GM12878 (cell line): ENCODE measurements at regions not wholly inside any gene's neighbourhood (a gene's known extent, or its start where the extent isn't known, plus 50 kb on each side); places are given as distances from the start of the nearest gene placed in this dataset.

Experiments
- ATAC-seq: fragments of 200-7000 bp; cut with Tn5 transposase; 3 replicates; pipeline ENCODE4 v1.9.1; 2020; ENCODE audit warnings: mild to moderate bottlenecking, moderate library complexity
- BruUV-seq: library from RNA; stranded (reverse); fragments of 400-500 nt; replicated peaks from 2 replicates; lab custom pipeline; 2021; lab: Mats Ljungman, UMichigan
- CTCF ChIA-PET: fragments of 300-600 bp; sonication (Branson Sonifier 250); formaldehyde crosslinking; extraction: SDS; loops from one replicate; lab custom pipeline; 2021; ENCODE audit warnings: inconsistent platforms; lab: Yijun Ruan, JAX
- POLR2A ChIA-PET: fragments of 350-600 bp; formaldehyde crosslinking; extraction: SDS; loops from one replicate; lab custom pipeline; 2021; ENCODE audit warnings: inconsistent platforms; lab: Charles Lee
- RAD21 ChIA-PET: fragments of 300-600 bp; sonication (Branson Sonifier 250); formaldehyde crosslinking; loops from one replicate; lab custom pipeline; 2023; ENCODE audit warnings: antibody characterized with exemption; ENCODE audit not compliant: unreplicated experiment; lab: Charles Lee
- SMC1A ChIA-PET: fragments of 300-600 bp; sonication (Branson Sonifier 250); formaldehyde crosslinking; loops from one replicate; lab custom pipeline; 2023; ENCODE audit not compliant: unreplicated experiment, uncharacterized antibody; lab: Charles Lee
- DNase-seq: peaks from one replicate; pipeline ENCODE4 v3.0.0-alpha.2; 2011; ENCODE audit warnings: low read depth, low spot score
- FAIRE-seq: peaks from 3 replicates; lab custom pipeline; 2011; peaks lifted over from hg19 to GRCh38; lab: Jason Lieb, UNC
- H2AFZ ChIP-seq: 2 replicates; pipeline ENCODE4 v1.6.0; 2011; ENCODE audit warnings: low read depth, low read length, control low read depth; ENCODE audit not compliant: control insufficient read depth
- H3K27ac ChIP-seq: 2 replicates; pipeline ENCODE4 v1.5.1; 2011; ENCODE audit warnings: control low read depth; ENCODE audit not compliant: control insufficient read depth, insufficient read depth
- H3K27me3 ChIP-seq, 2 experiments: replicated peaks in 1 of 2; 2 replicates each; pipeline versions ENCODE4 v1.6.0 to v1.6.1; 2011; ENCODE audit warnings: low read length in 1 of 2; ENCODE audit not compliant: control insufficient read depth in 2 of 2, insufficient read depth in 2 of 2
- H3K36me3 ChIP-seq, 2 experiments: 2 replicates each; pipeline ENCODE4 v1.5.1; 2011; ENCODE audit warnings: low read length in 1 of 2; ENCODE audit not compliant: control insufficient read depth in 2 of 2, insufficient read depth in 2 of 2
- H3K4me1 ChIP-seq: 2 replicates; pipeline ENCODE4 v1.6.1; 2011; ENCODE audit warnings: mild to moderate bottlenecking, low read length, moderate library complexity, mixed read lengths; ENCODE audit not compliant: control insufficient read depth, insufficient read depth
- H3K4me2 ChIP-seq: 2 replicates; pipeline ENCODE4 v1.6.0; 2011; ENCODE audit warnings: control low read depth; ENCODE audit not compliant: control insufficient read depth, insufficient read depth
- H3K4me3 ChIP-seq: fragments of 200-600 bp; sonication (generic); 2 replicates; pipeline ENCODE4 v1.5.1; 2016
- H3K79me2 ChIP-seq: 2 replicates; pipeline ENCODE4 v1.6.0; 2011; ENCODE audit warnings: low read length; ENCODE audit not compliant: control insufficient read depth, insufficient read depth
- H3K9ac ChIP-seq: 2 replicates; pipeline ENCODE4 v1.8.0; 2011; ENCODE audit warnings: low read length, control low read depth, mixed read lengths; ENCODE audit not compliant: control insufficient read depth, insufficient read depth
- H3K9me3 ChIP-seq: replicated peaks from 3 replicates; pipeline ENCODE4 v1.5.1; 2011; ENCODE audit warnings: mild to moderate bottlenecking, low read length; ENCODE audit not compliant: control insufficient read depth, insufficient read depth
- H4K20me1 ChIP-seq: 2 replicates; pipeline ENCODE4 v1.6.0; 2011; ENCODE audit not compliant: control insufficient read depth, insufficient read depth
- BACH1 ChIP-seq: fragments of 450-650 bp; IDR thresholded peaks from 2 replicates; pipeline ENCODE4 v1.6.1; 2017; ENCODE audit warnings: mild to moderate bottlenecking, borderline replicate concordance
- BHLHE40 ChIP-seq, 2 experiments: fragments of 450-650 bp in 1 of 2; IDR thresholded peaks; 2 replicates each; pipeline ENCODE4 v1.6.1; 2011 to 2017; ENCODE audit warnings: low read depth in 2 of 2, borderline replicate concordance in 1 of 2, improper control_type of control experiment in 1 of 2, low read length in 1 of 2, mild to moderate bottlenecking in 1 of 2
- CHD1 ChIP-seq: IDR thresholded peaks from 2 replicates; pipeline ENCODE4 v1.6.1; 2012; ENCODE audit warnings: low read depth, low read length, improper control_type of control experiment
- HDAC6 ChIP-seq: fragments of 200-600 bp; sonication (generic); IDR thresholded peaks from one replicate; pipeline ENCODE4 v1.8.0; 2017; ENCODE audit warnings: antibody characterized with exemption; ENCODE audit not compliant: unreplicated experiment
- HDGF ChIP-seq: fragments of 450-650 bp; IDR thresholded peaks from 2 replicates; pipeline ENCODE4 v1.6.1; 2016; ENCODE audit warnings: antibody characterized with exemption
- MAX ChIP-seq: IDR thresholded peaks from 2 replicates; pipeline ENCODE4 v1.6.1; 2012; ENCODE audit warnings: low read depth, low read length, improper control_type of control experiment
- MEF2B ChIP-seq: fragments of 450-650 bp; IDR thresholded peaks from 2 replicates; pipeline ENCODE4 v1.6.1; 2018; ENCODE audit warnings: mild to moderate bottlenecking, moderate library complexity; ENCODE audit not compliant: partially characterized antibody, poor library complexity, severe bottlenecking
- MXI1 ChIP-seq: fragments of 150-350 bp; IDR thresholded peaks from 2 replicates; pipeline ENCODE4 v1.6.1; 2011; ENCODE audit warnings: low read depth, mild to moderate bottlenecking, inconsistent platforms, low read length, improper control_type of control experiment
- NFYA ChIP-seq: IDR thresholded peaks from 2 replicates; pipeline ENCODE4 v1.6.1; 2011; ENCODE audit warnings: low read depth, mild to moderate bottlenecking, low read length, improper control_type of control experiment, borderline replicate concordance
- NR2C2 ChIP-seq: IDR thresholded peaks from 2 replicates; pipeline ENCODE4 v1.6.1; 2011; ENCODE audit warnings: borderline replicate concordance, low read depth; ENCODE audit not compliant: control insufficient read depth, insufficient read length
- NR2F1 ChIP-seq: fragments of 450-650 bp; conservative IDR thresholded peaks from 2 replicates; pipeline ENCODE4 v1.6.1; 2017; ENCODE audit warnings: mild to moderate bottlenecking
- POLR2A ChIP-seq: IDR thresholded peaks from 2 replicates; pipeline ENCODE4 v1.6.1; 2011; ENCODE audit warnings: low read depth, mild to moderate bottlenecking, low read length
- SREBF1 ChIP-seq: IDR thresholded peaks from 2 replicates; pipeline ENCODE4 v1.6.1; 2012; ENCODE audit warnings: mild to moderate bottlenecking, low read length
- SRF ChIP-seq, 2 experiments: IDR thresholded peaks; 2 replicates each; pipeline ENCODE4 v1.6.1; 2011; ENCODE audit warnings: low read depth in 2 of 2, low read length in 2 of 2, mild to moderate bottlenecking in 1 of 2, moderate library complexity in 1 of 2
- WRNIP1 ChIP-seq: IDR thresholded peaks from 2 replicates; pipeline ENCODE4 v1.6.1; 2011; ENCODE audit warnings: low read depth, low read length, improper control_type of control experiment, borderline replicate concordance
- ZBTB4 ChIP-seq: fragments of 450-650 bp; formaldehyde crosslinking; IDR thresholded peaks from 2 replicates; pipeline ENCODE4 v1.4.0; 2022; ENCODE audit warnings: mild to moderate bottlenecking, moderate library complexity
- WGBS: methylation state at CpG from one replicate; pipeline ENCODE4 v1.1.6; 2016; ENCODE audit warnings: low lambda C conversion rate; ENCODE audit not compliant: insufficient replicate concordance, insufficient coverage; ENCODE audit errors: missing lambda C conversion rate; 5-methylcytosine and 5-hydroxymethylcytosine counted together
- in situ Hi-C: fragments of 300-500 bp; cut with MboI; formaldehyde crosslinking; loops from 9 replicates; pipeline ENCODE4 v1.14.3; 2018; ENCODE audit warnings: mixed read lengths
- intact Hi-C: fragments of 100-400 bp; cut with micrococcal nuclease; formaldehyde crosslinking; loops from one replicate; pipeline ENCODE4 v1.14.2; 2022; ENCODE audit not compliant: unreplicated experiment
- TF ChIP-seq, protein P1 (sequence below): IDR thresholded peaks from 2 replicates; pipeline ENCODE4 v1.6.1; 2011; ENCODE audit warnings: mild to moderate bottlenecking, low read depth, low read length, moderate library complexity; ENCODE audit not compliant: insufficient replicate concordance
- TF ChIP-seq, protein P2 (sequence below): fragments of 450-650 bp; formaldehyde crosslinking; IDR thresholded peaks from 2 replicates; pipeline ENCODE4 v1.5.0; 2022; ENCODE audit warnings: mild to moderate bottlenecking, missing genetic modification characterization

- Histone ChIP-seq H3K9ac (no peak overlapping the region), H3K4me3 (no peak overlapping the region), H3K4me1 (no peaks in the 10 kb centered on the region), H3K36me3 (no peaks in the 10 kb centered on the region), H2AFZ (no peak overlapping the region), H3K79me2 (no peaks in the 10 kb centered on the region), H3K27ac (no peak overlapping the region)
- no peak for ATAC-seq
- CTCF ChIA-PET, result no interaction called here
- 16% methylated on average over 3 of the region's 3 CpGs for whole genome bisulfite sequencing
- POLR2A ChIA-PET, result no interaction called here
- intact Hi-C loops (no loop called here), in situ Hi-C loops (no loop called here)
- no TSS peak for BruUV-seq
- SMC1A ChIA-PET, result interaction anchor here (1.8 to 2.8 kb wide), 2 partner anchors 14 to 34 kb away, joined by 3 to 13 read pairs; no protein-coding TSS in a partner anchor
- no peak for DNase-seq
- TF ChIP-seq MXI1 (no peak), BHLHE40 (IDR thresholded peaks at IDR 0.05; ENCODE audit: borderline replicate concordance in 1 of 2, low read depth in 2 of 2, low read length in 1 of 2) (no peak), ZBTB4 (CRISPR knock-in tag) (no peak), NR2C2 (no peak), WRNIP1 (no peak), NFYA (no peak), HDGF (no peak), MAX (no peak), NR2F1 (no peak), BACH1 (no peak), CHD1 (no peak), POLR2A (no peak), SREBF1 (no peak), MEF2B (no peak), SRF (IDR thresholded peaks at IDR 0.05; ENCODE audit: low read depth in 2 of 2, low read length in 2 of 2) (no peak), HDAC6 (no peak)
- TF ChIP-seq, protein P1, sequence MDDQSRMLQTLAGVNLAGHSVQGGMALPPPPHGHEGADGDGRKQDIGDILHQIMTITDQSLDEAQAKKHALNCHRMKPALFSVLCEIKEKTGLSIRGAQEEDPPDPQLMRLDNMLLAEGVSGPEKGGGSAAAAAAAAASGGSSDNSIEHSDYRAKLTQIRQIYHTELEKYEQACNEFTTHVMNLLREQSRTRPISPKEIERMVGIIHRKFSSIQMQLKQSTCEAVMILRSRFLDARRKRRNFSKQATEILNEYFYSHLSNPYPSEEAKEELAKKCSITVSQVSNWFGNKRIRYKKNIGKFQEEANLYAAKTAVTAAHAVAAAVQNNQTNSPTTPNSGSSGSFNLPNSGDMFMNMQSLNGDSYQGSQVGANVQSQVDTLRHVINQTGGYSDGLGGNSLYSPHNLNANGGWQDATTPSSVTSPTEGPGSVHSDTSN, result no peak
- TF ChIP-seq, protein P2, sequence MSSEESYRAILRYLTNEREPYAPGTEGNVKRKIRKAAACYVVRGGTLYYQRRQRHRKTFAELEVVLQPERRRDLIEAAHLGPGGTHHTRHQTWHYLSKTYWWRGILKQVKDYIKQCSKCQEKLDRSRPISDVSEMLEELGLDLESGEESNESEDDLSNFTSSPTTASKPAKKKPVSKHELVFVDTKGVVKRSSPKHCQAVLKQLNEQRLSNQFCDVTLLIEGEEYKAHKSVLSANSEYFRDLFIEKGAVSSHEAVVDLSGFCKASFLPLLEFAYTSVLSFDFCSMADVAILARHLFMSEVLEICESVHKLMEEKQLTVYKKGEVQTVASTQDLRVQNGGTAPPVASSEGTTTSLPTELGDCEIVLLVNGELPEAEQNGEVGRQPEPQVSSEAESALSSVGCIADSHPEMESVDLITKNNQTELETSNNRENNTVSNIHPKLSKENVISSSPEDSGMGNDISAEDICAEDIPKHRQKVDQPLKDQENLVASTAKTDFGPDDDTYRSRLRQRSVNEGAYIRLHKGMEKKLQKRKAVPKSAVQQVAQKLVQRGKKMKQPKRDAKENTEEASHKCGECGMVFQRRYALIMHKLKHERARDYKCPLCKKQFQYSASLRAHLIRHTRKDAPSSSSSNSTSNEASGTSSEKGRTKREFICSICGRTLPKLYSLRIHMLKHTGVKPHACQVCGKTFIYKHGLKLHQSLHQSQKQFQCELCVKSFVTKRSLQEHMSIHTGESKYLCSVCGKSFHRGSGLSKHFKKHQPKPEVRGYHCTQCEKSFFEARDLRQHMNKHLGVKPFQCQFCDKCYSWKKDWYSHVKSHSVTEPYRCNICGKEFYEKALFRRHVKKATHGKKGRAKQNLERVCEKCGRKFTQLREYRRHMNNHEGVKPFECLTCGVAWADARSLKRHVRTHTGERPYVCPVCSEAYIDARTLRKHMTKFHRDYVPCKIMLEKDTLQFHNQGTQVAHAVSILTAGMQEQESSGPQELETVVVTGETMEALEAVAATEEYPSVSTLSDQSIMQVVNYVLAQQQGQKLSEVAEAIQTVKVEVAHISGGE (CRISPR knock-in tag), result no peak
- TF ChIP-seq, all 136 proteins: peak for 0
- FAIRE-seq, result no peak
- Histone ChIP-seq H3K9me3 (no peaks in the 10 kb centered on the region), H3K4me2 (no peak overlapping the region), H3K27me3 (no peaks in the 10 kb centered on the region), H4K20me1 (no peaks in the 10 kb centered on the region)
- RAD21 ChIA-PET, result no interaction called here
These were observed 120.2 kb upstream of the GUCY1A1 start for GRCh38 chr4:155546451-155546850.
